ENCODE measurements at regions not wholly inside any gene's neighbourhood (a gene's known extent, or its start where the extent isn't known, plus 50 kb on each side); places are given as distances from the start of the nearest gene placed in this dataset.

GRCh38 chr5:37892586-37892985, 52.7 kb upstream of the GDNF start:
- intact Hi-C loops (cut with DNase I; ENCODE audit: low total_unique reads), result no loop called here

GRCh38 chr5:37891832-37892231, 52.0 kb upstream of the GDNF start:
- DNase-seq (ENCODE audit: low spot score in 2 of 2), result no peak
- intact Hi-C loops (cut with DNase I; ENCODE audit: low total_unique reads), result no loop called here
- no peaks in the 10 kb centered on the region for H3K36me3 ChIP-seq
- H3K4me3 ChIP-seq, result no peak overlapping the region
- no peak overlapping the region for H3K27ac ChIP-seq
- H3K27me3 ChIP-seq, result no peaks in the 10 kb centered on the region
- no peaks in the 10 kb centered on the region for H3K9me3 ChIP-seq
- H3K4me1 ChIP-seq, result no peaks in the 10 kb centered on the region
- TF ChIP-seq, protein P1, sequence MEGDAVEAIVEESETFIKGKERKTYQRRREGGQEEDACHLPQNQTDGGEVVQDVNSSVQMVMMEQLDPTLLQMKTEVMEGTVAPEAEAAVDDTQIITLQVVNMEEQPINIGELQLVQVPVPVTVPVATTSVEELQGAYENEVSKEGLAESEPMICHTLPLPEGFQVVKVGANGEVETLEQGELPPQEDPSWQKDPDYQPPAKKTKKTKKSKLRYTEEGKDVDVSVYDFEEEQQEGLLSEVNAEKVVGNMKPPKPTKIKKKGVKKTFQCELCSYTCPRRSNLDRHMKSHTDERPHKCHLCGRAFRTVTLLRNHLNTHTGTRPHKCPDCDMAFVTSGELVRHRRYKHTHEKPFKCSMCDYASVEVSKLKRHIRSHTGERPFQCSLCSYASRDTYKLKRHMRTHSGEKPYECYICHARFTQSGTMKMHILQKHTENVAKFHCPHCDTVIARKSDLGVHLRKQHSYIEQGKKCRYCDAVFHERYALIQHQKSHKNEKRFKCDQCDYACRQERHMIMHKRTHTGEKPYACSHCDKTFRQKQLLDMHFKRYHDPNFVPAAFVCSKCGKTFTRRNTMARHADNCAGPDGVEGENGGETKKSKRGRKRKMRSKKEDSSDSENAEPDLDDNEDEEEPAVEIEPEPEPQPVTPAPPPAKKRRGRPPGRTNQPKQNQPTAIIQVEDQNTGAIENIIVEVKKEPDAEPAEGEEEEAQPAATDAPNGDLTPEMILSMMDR (IDR thresholded peaks at IDR 0.05), result no peak
- TF ChIP-seq POLR2AphosphoS5 (IDR thresholded peaks at IDR 0.05), result no peak
- TF ChIP-seq POLR2A (IDR thresholded peaks at IDR 0.05), result no peak

More at GRCh38 chr5:37892586-37892985, 52.7 kb upstream of the GDNF start:
- H3K27me3 ChIP-seq, result no peaks in the 10 kb centered on the region
- no peaks in the 10 kb centered on the region for H3K9me3 ChIP-seq
- no peak overlapping the region for H3K4me3 ChIP-seq
- no peaks in the 10 kb centered on the region for H3K36me3 ChIP-seq
- TF ChIP-seq POLR2A (IDR thresholded peaks at IDR 0.05) (no peak), POLR2AphosphoS5 (IDR thresholded peaks at IDR 0.05) (no peak)
- TF ChIP-seq, protein P1 (IDR thresholded peaks at IDR 0.05), result no peak
- no peak overlapping the region for H3K27ac ChIP-seq
- no peak for DNase-seq (ENCODE audit: low spot score in 2 of 2)
- H3K4me1 ChIP-seq, result no peaks in the 10 kb centered on the region

- Histone ChIP-seq H3K27ac (no peak overlapping the region), H3K4me3 (no peak overlapping the region), H3K27me3 (no peaks in the 10 kb centered on the region), H3K9me3 (no peaks in the 10 kb centered on the region), H3K4me1 (no peaks in the 10 kb centered on the region), H3K36me3 (no peaks in the 10 kb centered on the region)
- intact Hi-C loops (cut with DNase I; ENCODE audit: low total_unique reads), result no loop called here
- no peak for TF ChIP-seq POLR2A (IDR thresholded peaks at IDR 0.05)
- TF ChIP-seq POLR2AphosphoS5 (IDR thresholded peaks at IDR 0.05), result no peak
- TF ChIP-seq, protein P1 (IDR thresholded peaks at IDR 0.05), result no peak
- no peak for DNase-seq (ENCODE audit: low spot score in 2 of 2)
These were observed 49.9 kb upstream of the GDNF start for GRCh38 chr5:37889612-37890317.

Data from breast epithelium (tissue), 4 donors.